Skeletal muscle tissue (tissue), 3 donors: ENCODE measurements at regions not wholly inside any gene's neighbourhood (a gene's known extent, or its start where the extent isn't known, plus 50 kb on each side); places are given as distances from the start of the nearest gene placed in this dataset.

ENCODE experiments used
- H3K27ac ChIP-seq: one replicate; pipeline ENCODE4 v1.7.0; 2013; ENCODE audit warnings: mild to moderate bottlenecking, low read depth, low read length, inconsistent platforms
- H3K27me3 ChIP-seq, 3 donors: one replicate each; pipeline ENCODE4 v1.7.0; 2013; ENCODE audit warnings: low read length in 3 of 3; ENCODE audit not compliant: control insufficient read depth in 3 of 3, insufficient read depth in 3 of 3
- H3K36me3 ChIP-seq, 3 donors: one replicate each; pipeline ENCODE4 v1.7.0; 2013; ENCODE audit warnings: low read length in 3 of 3; ENCODE audit not compliant: control insufficient read depth in 3 of 3, insufficient read depth in 3 of 3
- H3K4me1 ChIP-seq, 3 donors: one replicate each; pipeline ENCODE4 v1.7.0; 2013; ENCODE audit warnings: low read length in 3 of 3, mild to moderate bottlenecking in 3 of 3; ENCODE audit not compliant: control insufficient read depth in 3 of 3, insufficient read depth in 3 of 3
- H3K4me3 ChIP-seq, 3 donors: one replicate each; pipeline ENCODE4 v1.7.0; 2013; ENCODE audit warnings: low read length in 3 of 3
- H3K9ac ChIP-seq, 3 donors: one replicate each; pipeline ENCODE4 v1.7.0; 2013; ENCODE audit warnings: low read length in 3 of 3, mild to moderate bottlenecking in 3 of 3, moderate library complexity in 2 of 3, low read depth in 1 of 3
- H3K9me3 ChIP-seq, 3 donors: one replicate each; pipeline ENCODE4 v1.7.0; 2013; ENCODE audit warnings: low read length in 3 of 3; ENCODE audit not compliant: control insufficient read depth in 3 of 3
- donor health status: Osteomylitis.

DNA sequence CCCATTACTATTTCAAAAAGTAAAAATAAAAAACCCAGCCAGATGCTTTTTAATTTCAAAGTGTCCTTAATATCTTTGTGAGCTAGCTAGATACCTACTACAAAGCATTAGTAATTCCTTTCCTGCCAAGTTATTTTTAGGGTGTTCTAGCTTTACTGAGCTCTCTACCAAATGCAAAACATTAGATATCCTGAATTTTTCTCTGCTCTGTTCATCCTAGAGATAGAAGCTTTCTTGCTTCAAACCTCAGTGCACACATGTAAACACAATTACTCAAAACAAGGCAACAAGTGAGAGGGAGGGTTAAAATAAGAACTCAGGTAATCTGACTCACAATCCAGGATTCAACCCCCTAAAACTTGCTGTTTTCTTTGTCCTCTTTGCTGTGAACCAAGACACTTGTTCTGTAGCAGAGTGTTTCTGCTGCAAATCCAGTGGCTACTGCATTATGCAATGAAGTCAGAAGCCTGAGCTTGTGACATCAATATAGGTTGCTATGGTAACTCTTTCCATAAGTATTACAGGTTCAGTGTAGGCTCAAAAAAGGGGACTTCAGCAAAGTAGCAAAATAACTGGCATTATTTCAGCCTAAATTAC, 72.6 kb upstream of the STXBP5 start:
- no peaks in the 10 kb centered on the region for H3K27me3 ChIP-seq
- H3K9ac ChIP-seq = no peak overlapping the region
- H3K4me3 ChIP-seq = no peak overlapping the region
- no peaks in the 10 kb centered on the region for H3K9me3 ChIP-seq
- no peaks in the 10 kb centered on the region for H3K4me1 ChIP-seq
- H3K27ac ChIP-seq = no peak overlapping the region
- no peaks in the 10 kb centered on the region for H3K36me3 ChIP-seq

DNA sequence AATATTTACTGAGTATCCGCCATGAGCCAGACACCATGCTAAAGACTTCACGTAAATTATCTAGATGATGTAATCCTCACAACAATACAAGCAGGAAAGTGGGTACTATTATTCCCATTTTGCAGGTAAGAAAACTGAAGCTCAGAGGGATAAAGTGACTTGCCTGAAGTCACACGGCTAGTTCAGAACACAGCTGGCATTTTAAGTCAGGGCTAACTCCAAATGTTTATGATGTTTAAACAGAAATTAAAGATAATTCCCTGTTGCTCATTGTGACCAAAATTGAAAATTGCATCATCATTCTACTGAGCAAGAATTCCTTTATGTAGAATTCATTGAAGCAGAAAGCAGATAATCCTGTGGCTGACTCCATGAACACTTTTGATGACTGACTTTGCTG, 71.3 kb upstream of the STXBP5 start:
- Histone ChIP-seq H3K36me3 (no peaks in the 10 kb centered on the region), H3K4me1 (no peaks in the 10 kb centered on the region), H3K9me3 (no peaks in the 10 kb centered on the region), H3K9ac (no peak overlapping the region), H3K27ac (no peak overlapping the region), H3K4me3 (no peak overlapping the region), H3K27me3 (no peaks in the 10 kb centered on the region)

DNA sequence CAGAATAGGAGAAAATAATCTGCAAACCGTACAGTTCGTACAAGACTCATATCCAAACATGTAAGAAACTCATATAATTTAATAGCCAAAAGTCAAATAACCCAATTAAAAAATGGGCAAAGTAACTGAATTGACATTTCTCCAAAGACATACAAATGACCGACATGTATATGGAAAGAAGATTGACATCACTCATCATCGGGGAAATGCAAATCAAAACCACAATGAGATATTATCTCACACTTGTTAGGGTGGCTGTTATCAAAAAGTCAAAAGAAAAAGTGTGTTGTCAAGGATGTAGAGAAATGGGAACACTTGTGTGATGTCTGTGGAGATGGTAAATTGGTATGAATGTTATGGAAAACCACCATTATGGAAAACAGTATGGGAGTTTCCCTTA, 70.5 kb upstream of the STXBP5 start:
- Histone ChIP-seq H3K4me3 (no peak overlapping the region), H3K9ac (no peak overlapping the region), H3K27me3 (no peaks in the 10 kb centered on the region), H3K4me1 (no peaks in the 10 kb centered on the region), H3K36me3 (no peaks in the 10 kb centered on the region), H3K27ac (no peak overlapping the region), H3K9me3 (no peaks in the 10 kb centered on the region)

DNA sequence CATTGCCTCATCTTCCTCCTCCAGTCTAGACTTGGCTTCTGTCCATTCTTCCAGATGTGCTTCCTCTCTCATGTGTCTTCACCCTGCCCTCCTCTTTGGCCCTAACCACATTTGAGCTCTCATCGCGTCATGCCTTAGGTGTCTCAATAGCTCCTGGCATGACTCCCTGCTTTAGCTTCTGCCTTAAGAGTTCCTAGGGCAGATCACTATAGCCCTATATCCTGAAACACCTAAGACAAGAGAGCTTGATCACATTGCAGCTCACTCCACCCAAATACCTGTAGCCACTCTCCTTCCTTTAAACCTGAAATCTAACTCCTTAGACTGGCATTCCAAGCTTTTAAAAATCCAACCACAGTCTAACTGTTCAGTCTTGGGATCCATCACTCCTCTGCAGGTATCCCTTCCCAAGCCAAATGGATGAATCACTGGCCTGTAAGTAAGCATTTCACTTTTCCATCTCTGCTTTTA, 69.0 kb upstream of the STXBP5 start:
- no peak overlapping the region for H3K4me3 ChIP-seq
- H3K9ac ChIP-seq = no peak overlapping the region
- H3K27me3 ChIP-seq = no peaks in the 10 kb centered on the region
- H3K4me1 ChIP-seq = no peaks in the 10 kb centered on the region
- H3K27ac ChIP-seq = no peak overlapping the region
- H3K36me3 ChIP-seq = no peaks in the 10 kb centered on the region
- H3K9me3 ChIP-seq = no peaks in the 10 kb centered on the region

DNA sequence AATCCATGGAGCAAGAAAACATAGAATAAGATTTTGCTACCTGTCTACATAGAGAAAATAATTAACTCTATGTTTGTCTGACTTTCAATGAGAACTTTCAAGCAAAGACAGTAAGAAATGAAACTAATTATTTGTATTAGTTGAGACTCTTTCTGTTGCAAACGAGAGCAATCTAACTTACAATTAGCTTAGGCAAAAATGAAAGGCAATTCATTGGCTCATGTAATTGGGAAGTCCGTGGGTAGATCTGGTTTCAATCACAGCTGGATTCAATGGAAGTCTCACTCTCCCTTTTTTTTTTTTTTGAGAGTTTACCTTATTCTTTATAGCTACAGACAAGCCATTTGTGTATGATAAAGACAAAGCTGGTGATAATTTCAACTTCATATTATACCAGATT, 68.2 kb upstream of the STXBP5 start:
- Histone ChIP-seq H3K36me3 (no peaks in the 10 kb centered on the region), H3K4me1 (no peaks in the 10 kb centered on the region), H3K9ac (no peak overlapping the region)

DNA sequence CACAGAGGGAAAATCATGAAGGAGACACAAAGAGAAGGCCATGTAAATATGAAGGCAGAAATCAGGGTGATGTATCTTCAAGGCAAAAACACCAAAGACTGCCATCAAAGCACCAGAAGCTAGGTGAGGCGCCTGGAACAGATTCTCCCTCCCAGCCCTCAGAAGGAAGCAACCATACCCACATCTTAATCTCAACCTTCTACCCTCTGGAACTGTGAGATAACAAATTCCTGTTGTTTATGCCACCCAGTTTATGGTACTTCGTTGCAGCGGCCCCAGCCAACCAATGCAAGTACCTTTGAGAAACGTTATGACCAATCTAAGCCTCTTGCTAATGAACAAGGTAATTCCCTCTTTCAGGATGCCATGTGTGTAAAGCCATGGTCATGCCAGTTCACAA, 66.2 kb upstream of the STXBP5 start:
- H3K9me3 ChIP-seq = no peaks in the 10 kb centered on the region

More for the DNA sequence above, 68.2 kb upstream of the STXBP5 start:
- H3K9me3 ChIP-seq = no peaks in the 10 kb centered on the region
- no peak overlapping the region for H3K27ac ChIP-seq
- H3K4me3 ChIP-seq = no peak overlapping the region
- H3K27me3 ChIP-seq = no peaks in the 10 kb centered on the region

DNA sequence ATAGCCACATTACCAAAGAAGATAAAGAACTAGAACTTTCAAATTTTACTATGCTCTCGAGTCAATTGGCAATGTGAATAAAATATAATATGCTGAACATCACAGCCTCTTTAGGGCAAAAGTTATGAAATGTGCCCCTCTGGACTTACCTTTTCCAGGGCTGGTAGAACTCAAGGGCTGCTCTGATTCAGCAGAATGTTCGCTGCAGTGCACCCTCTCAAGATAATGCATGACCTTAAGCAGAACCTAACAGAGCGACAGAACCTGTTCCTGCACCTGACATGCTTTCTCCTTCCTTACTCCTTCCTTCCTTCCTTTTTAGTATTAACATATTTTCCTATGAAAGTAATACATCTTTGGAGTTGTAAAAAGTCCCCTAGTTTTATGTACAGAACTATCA, 65.4 kb upstream of the STXBP5 start:
- H3K9ac ChIP-seq = no peak overlapping the region
- H3K9me3 ChIP-seq = no peaks in the 10 kb centered on the region
- no peak overlapping the region for H3K4me3 ChIP-seq
- H3K36me3 ChIP-seq = no peaks in the 10 kb centered on the region
- no peaks in the 10 kb centered on the region for H3K27me3 ChIP-seq
- H3K27ac ChIP-seq = no peak overlapping the region
- H3K4me1 ChIP-seq = no peaks in the 10 kb centered on the region

More for the DNA sequence above, 66.2 kb upstream of the STXBP5 start:
- no peak overlapping the region for H3K4me3 ChIP-seq
- H3K27ac ChIP-seq = no peak overlapping the region
- no peaks in the 10 kb centered on the region for H3K4me1 ChIP-seq
- no peak overlapping the region for H3K9ac ChIP-seq
- H3K27me3 ChIP-seq = no peaks in the 10 kb centered on the region
- H3K36me3 ChIP-seq = no peaks in the 10 kb centered on the region

DNA sequence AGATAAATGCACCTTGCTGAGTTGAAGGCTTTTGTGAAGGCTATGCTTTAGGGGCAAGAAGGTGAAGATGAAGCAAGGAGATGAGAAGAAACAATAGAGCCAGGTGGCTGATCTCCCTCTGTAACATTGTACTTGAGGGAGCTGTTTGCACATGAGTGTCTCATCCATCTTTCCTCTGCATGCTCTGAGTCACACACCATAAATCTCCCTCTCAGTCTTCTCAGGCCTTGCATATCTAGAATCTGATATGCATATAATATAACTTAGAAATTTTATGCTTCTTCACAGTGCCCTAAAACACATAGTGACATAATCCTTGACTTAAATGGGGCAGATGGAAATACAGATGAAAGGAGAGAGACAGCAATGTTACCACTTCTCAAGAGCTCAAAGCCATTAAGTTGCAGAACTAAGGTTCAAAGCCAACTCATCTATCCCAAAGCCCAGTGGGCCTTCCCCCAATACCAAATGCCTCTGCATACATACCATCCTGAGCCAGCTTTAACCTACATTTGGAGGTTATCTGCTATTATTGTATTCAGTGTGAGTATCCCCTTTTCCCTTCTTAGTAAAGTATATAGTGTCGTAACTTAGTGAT, 62.4 kb upstream of the STXBP5 start:
- Histone ChIP-seq H3K9ac (no peak overlapping the region), H3K9me3 (no peaks in the 10 kb centered on the region), H3K36me3 (no peaks in the 10 kb centered on the region), H3K4me3 (no peak overlapping the region), H3K27ac (no peak overlapping the region), H3K4me1 (no peaks in the 10 kb centered on the region), H3K27me3 (no peaks in the 10 kb centered on the region)

DNA sequence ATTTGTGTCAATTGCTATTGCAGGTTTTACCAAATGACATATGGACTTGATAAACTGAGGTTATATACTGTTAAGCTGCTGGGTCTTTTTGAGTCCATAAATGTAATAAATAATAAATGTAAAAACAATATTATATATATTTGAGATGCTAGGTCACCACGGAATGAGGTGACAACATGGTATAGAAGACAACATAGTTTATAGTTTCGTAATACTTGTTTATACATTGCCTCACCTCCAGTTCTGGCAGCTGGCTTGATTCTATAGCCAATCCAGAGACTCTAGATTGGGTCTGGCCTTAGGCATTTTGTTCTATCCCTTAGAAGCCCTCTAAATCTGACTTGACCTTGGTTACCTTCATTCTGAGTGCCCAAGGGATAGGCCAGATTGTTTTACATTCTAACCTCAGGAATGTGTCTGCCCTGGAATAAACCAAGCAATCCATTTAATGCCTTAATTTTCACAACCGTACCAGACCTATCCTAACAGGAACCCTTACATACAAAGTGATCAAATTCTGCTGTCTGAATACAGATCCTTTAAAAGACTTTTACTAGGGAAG, 61.5 kb upstream of the STXBP5 start:
- no peaks in the 10 kb centered on the region for H3K9me3 ChIP-seq
- H3K36me3 ChIP-seq = no peaks in the 10 kb centered on the region
- H3K4me3 ChIP-seq = no peak overlapping the region
- no peak overlapping the region for H3K27ac ChIP-seq
- H3K4me1 ChIP-seq = no peaks in the 10 kb centered on the region
- no peaks in the 10 kb centered on the region for H3K27me3 ChIP-seq
- no peak overlapping the region for H3K9ac ChIP-seq

DNA sequence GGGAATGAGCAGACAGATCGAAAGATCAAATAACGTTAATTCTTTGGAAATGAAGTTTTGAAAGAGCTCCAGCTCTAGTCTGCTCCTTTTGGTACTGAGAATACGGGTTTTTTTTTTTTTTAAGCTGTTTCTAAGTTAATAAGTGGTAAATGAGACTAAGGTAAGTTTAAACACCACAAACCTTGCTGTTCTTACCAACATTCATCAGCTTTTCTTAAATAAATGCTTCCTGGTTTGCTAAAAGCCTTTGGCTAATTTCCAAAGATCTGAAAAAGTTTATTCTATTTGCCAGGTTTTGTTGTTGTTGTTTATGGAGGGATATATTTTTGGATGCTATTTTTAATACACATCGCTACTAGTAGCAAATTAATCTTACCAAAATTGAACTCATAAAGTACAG, 55.1 kb upstream of the STXBP5 start:
- H3K27ac ChIP-seq = no peak overlapping the region
- H3K36me3 ChIP-seq = no peaks in the 10 kb centered on the region
- H3K9me3 ChIP-seq = no peaks in the 10 kb centered on the region
- H3K9ac ChIP-seq = no peak overlapping the region
- no peaks in the 10 kb centered on the region for H3K4me1 ChIP-seq
- H3K27me3 ChIP-seq = no peaks in the 10 kb centered on the region
- no peak overlapping the region for H3K4me3 ChIP-seq
